GM21367 (cell line): ENCODE measurements at regions not wholly inside any gene's neighbourhood (a gene's known extent, or its start where the extent isn't known, plus 50 kb on each side); places are given as distances from the start of the nearest gene placed in this dataset.
"Not testable (repeated sequence)": the region's sequence is repeated elsewhere in the genome, so short reads cannot be mapped to it uniquely, and the experiment has no call there.

Source experiments
- ATAC-seq: cut with Tn5 transposase; IDR thresholded peaks from one replicate; pipeline ENCODE4 v1.9.1; 2021; ENCODE audit not compliant: unreplicated experiment

DNA sequence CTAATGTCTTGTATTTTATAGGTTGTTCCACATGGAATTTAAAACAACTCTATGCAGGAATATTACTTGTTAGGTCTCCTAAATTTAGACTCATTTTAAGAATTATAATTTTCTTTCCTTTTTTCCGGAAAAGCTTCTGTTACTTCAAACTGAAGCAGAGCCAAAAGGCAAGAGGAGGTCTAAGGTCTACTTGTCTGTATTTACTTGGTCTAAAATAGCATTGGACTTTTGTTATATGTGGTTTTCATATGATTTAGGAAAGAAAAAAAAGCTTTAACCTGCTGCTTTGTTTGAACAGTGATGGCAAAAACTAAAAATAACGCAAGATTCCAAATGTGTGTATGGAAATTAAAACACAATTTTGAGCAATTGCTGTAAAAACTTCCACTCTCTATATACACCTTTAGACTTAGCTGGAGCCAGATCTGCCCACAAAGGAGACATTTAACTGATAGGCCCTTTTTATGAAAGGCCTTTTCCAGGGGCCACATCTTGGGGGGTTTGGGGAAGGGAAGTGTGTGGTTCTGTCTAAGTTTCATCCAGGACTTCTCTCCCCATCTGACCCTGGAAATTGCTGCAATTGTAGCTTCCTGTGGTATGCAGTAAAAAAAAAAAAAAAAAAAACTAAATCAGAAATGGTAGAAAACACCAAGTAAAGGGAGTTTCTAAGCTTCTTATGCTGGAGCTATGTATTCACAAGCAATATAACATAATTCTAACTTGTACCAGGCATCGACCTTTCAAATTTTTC, 307.7 kb upstream of the MEF2C start:
- ATAC-seq: no peak

DNA sequence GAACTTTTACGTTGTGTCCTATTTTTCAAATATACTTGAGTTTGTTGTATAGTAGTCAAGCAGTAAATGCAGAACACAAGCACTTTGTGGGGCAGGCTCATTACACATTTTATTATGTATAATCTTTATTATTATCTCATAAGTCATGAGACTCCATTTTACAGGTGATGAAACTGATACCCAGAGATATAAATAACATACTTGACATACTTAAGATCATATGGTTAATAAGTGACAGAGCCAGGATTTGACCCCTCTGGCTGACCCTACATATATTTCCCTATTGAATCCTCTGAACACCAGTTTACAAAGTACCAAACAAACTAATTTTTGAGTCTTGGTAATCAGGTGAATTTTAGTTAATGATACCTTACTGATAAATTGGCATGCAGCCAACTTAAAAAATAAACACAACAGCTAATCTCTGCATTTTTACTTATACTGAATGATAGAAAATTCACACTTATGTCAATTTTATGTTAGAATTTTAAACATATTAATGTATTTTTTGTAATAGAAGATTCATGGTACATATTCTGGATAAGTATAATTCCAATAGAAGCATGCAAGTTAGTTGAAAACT, 305.0 kb upstream of the MEF2C start:
- ATAC-seq: no peak

DNA sequence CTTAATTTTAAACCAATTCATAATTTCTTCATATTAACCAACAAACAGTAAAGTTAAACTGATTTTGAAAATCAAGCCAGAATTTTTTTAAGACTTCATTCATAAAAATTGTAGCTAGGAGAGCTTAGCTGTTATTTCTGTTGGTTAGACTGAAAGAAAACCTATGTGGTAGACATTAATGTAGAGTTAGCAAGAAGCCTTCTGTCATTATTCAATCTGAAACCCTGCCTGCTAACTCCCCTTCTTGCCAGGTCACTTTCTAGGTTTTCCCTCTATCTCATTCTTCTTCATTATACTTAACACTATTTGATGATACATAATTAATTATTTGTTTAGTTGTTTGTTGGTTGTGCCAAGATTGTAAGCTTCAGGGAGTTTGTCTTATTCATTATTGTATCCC, 304.3 kb upstream of the MEF2C start:
- ATAC-seq: no peak

DNA sequence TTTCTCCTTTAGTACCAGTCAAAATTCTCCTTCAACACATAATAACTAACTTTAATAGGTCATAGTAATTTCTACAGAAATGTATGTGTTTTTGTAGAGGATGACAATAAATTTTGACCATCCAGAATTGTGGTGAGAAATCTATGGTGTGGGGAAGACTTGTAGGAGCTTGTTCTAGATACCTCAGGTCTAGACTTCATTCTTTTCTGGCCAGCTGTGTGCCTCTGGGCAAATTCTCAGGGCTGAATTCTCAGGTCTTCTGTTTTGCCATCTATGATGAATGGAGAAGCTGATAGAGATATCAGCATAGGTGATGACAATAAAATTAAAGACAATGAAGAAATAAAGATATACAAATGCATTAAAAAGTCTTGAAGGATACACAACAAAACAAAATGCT, 298.6 kb upstream of the MEF2C start:
- no peak for ATAC-seq

DNA sequence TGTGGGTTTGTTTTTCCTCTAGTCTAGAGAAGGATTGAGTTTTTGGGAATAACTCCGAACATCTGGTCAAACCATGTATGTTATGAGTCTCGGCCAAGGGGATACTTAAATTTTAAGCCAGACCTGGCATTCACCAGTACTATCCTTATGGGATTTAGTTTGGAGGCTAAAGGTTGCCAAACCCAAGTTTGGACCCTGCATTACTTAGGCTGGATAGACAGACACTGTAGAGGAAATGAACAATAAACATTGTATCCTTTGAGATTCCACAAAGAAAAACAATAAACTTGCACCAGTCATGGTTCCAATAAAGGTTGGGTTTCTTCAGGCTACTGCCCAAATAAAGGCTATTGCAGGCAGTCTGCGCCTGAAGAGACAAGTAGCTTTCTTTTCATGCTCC, 296.7 kb upstream of the MEF2C start:
- no peak for ATAC-seq

DNA sequence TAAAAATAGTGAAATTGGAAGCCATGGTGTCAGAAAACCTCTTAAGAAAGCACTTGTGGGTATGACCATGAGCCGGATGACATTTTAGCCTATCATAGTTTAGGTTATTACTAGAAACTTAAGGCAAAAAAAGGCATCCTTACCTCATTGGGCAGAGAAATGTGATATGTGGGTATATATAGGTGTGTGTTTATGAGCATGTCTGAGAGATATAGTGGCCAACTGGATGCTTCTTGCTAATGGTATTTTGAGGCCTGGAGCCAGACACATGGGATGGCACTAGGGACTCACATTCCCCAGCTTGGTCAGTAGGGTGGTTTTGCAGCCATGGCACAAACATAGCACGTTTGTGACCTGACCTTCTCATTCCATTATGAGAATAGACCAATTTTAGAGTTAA, 295.6 kb upstream of the MEF2C start:
- no peak for ATAC-seq

DNA sequence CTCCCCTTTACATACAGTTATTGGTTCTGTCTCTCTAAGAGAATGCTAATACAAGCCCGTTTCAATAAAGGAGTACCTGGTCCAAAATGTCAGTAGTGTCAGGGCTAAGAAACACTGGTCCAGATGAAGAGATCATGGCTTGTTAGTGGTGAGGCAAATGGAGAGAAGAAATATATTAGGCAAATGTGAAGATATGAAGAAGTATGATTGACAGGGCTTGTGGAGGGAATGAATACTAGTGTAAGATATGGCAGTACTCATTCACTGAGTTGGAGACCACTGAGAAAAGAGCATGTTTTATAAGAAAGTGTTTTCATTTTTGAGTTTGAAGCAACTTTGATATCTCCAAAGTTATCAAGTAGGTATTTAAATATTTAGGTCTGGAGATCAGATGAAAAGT, 290.5 kb upstream of the MEF2C start:
- ATAC-seq: no peak

DNA sequence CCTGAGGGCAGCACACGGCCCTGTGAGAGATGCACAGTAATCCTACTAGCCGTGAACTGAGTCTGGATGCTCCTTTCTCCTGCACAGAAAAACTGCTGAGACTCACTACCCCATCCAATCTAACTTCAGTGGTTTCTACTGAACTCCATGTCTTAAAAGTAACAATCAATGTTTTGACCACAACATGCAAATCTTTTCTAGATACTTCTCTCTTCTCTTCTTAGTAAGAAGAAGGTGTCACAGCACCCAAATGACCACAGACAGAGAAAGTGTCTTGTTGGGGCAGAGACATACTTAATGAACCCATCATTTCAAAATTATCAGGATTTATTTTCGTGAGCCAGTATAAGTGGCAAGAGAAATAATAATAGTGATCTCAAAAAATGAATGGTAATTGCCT, 285.8 kb upstream of the MEF2C start:
- ATAC-seq: peak; percentile 78

DNA sequence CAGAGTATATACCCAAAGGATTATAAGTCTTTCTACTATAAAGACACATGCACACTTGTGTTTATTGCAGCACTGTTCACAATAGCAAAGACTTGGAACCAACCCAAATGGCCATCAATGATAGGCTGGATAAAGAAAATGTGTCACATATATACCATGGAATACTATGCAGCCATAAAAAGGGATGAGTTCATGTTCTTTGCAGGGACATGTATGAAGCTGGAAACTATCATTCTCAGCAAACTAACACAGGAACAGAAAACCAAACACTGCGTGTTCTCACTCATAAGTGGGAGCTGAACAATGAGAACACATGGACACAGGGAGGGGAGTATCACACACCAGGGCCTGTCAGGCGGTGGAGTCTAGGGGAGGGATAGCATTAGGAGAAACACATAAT, 281.7 kb upstream of the MEF2C start:
- not testable (repeated sequence) for ATAC-seq

DNA sequence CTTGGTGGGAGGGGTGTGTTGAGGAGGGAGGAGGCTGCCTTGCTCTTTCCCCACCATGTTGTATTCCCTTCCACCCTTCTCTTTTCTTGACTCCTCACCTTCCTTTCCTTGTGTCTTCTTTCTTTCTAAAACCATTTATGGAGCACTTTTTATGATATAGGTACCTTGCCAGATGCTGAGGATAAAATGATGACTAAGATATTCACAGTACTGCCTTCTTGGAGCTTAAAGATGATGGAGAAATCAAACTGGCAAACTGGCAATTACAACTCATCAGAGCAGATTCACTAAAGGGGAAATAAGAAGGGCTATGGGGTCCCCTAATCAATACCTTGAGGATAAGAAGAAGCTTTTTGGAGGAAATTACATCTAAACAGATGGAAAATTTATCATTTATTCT, 273.2 kb upstream of the MEF2C start:
- ATAC-seq: no peak

DNA sequence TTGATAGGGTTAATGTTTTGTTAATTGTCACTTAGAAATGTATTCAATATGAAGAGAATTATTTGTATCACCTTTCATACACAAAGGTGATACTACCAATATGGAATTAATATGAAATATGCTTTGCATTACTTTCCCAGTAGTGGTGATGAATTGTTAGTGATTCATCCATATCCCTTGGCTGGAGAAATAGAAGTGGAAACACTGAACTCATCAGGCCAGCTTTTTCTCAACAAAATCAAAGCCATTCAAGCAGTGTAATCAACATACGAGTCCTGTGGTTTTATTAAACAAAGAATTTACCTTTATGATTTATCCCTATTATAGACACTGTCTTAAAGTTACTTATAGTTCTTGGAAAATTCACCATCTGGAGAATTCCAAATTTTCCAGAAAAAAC, 264.0 kb upstream of the MEF2C start:
- no peak for ATAC-seq

DNA sequence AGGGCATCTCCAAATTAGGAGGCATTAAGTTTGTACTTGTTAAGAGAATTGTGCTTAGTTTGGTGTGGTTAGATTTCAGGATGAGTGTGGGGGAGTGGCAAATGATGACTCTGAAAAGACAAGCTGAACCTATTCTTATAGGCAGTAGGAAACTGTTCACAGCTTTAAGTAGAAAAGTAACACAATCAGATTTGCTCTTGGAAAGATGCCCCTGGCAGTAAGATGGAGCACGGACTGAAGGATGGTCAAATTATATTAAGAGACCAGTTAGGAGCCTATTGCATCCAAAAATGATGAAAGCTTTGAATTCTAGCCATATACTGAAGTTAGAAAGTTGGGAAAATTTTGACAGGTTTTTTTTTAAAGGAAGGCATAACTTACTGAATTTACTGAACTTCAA, 254.2 kb upstream of the MEF2C start:
- ATAC-seq: no peak

DNA sequence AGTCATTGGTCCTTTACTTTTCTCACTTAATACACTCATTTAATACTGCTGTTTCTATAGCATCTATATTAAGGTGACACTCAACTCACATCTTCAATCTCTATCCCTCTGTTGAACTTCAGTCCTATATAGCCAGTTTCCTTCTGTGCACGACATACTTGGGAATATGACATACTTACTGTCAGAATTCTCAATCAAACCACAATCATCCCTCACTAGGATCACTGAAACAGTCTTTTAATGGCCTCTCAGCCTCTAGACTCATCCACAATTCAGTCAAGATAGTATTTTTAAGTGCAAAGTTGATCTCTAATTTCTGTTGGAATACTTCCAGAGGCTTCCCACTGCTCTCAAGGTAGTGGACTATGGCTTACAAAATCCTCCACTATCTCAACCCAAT, 251.0 kb upstream of the MEF2C start:
- no peak for ATAC-seq

DNA sequence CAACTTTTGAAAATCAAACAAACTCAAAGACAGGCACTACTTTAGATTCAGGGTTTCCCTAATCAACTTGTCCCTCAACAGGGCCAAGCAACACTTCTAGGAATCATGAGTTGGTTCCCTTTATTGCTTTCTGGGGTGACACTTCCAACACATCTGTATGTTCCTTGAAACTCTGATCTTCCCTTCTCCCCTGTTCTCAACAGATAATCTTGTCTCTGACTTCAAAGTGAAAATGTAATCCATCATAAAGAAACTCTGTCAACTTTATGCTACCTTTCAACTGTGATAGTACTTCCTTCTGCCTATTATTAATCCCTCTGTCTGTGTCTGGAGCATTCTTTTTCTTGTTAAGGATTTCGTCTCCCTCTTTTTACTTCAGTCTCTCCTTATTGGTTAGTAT, 250.1 kb upstream of the MEF2C start:
- ATAC-seq: no peak

DNA sequence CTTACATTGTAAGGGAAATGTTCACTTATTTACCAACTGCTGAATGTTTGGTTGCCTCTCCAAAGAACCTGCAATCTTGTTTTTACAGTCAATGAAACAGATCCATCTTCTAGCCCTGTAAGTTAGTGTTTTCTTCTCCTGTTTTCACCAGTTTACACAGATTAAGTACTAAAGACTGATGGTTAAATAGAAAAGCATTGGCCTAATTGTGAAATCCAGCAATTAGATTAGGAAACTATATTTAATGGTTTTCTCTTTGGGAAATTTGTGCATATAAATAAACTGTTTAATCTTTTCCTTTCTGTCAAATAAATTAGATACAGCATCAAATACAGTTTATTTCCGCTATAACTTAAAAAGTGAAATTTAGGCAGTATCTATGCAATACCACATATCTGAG, 247.9 kb upstream of the MEF2C start:
- ATAC-seq: no peak

DNA sequence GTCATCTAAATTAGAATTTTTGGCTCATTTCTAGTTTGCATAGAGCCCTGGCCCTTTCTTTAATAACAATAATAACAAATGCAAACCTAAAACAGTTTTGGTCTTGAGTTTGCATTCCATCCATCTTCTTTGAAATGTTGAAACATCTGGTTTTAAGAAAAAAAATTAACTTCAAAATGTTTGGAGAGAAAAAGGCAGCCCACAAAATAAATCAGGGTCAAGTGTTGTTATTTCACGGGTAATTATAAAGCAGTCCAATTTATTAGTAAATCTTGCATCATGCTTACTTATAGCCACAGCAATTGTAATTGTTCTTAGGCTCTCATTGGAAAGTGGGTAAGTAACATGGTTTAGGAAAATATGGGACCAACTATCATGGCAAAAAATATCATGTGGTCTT, 247.0 kb upstream of the MEF2C start:
- ATAC-seq: no peak

DNA sequence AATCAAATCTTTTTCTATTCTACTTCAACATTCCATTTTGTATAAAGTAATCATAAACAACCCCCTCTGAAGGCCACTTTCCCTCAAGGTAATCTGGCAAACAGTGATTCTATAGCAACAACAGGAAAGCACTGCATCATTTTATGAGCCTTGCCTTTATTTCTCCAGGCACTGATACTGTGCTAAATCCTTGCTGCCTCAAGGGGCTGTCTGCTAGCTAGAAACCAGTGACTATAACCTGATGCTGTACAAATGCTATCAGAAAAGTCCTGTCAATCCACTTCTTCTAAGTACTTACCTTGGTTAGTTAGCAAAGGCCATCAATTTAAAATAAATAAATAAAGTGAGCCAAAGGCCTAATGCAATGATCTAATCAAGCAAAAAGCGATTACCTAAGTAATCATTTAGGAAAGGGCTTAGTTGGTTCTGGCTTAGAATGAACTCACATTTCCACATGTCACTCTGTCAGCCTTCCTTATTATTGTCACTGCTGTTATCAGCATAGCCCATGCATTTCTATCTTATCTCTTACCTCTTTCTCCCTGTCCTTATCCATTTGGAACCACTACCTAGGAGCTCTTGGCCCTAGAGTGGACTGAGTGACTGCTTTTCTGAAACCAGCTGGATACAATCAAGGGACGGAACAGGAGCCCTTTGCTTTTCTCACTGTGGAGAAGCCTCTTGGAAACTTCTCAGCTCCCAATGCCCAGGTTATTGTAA, 246.1 kb upstream of the MEF2C start:
- ATAC-seq: no peak

DNA sequence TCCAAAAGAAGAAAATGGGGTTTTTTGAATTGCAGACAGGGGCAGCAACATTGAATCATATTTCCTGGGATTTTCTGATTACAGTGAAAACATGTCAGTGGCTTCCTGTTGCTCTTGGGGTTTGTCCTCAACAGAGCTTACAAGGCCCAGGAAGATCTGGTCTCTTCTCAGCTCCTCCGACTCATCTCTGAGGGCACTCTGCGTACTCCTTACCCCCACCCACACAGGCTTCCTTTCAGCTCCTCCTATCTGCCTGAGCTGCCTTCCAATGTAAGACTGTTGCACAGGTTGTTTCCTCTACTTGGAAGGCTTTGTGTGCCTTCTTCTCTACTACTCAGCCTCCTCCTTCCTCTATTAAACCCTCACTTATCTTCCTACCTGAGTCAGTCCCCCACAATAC, 245.1 kb upstream of the MEF2C start:
- no peak for ATAC-seq

DNA sequence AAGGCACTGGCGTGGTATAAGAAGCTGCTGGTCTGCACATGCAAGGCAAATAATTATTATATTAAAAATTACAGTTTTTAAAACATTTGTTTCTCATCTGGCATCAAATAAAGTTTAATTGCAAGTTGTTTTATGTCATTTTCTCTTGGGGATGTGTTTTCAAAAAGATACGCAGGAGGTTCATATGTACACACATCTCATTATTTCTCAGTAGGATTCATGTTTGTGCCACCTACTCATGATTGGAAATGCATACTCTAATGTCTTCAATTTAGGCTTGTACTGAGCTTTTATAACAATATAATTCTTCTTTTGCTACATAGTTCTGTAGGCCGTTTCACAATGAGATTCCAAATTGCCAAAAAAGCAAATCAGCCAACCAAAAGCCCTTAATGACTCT, 244.2 kb upstream of the MEF2C start:
- no peak for ATAC-seq

DNA sequence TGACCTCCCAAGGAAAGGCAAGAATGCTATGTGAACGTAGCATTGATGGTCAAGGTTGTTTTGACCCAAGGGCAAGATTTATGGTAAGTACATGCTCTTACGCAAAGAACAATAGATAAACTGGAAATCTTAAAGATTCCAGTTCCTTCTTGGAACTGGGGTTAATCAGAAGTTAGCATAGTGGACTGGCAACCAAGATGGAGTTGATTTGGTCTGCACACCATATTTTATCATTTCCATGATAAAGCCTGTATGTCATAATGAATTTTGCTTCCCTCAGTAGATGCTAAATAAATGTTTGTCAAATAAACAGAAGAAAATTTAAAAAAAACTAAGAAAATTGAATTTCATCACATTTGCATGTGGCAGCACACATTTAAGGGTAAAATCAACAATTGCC, 242.4 kb upstream of the MEF2C start:
- ATAC-seq: no peak

DNA sequence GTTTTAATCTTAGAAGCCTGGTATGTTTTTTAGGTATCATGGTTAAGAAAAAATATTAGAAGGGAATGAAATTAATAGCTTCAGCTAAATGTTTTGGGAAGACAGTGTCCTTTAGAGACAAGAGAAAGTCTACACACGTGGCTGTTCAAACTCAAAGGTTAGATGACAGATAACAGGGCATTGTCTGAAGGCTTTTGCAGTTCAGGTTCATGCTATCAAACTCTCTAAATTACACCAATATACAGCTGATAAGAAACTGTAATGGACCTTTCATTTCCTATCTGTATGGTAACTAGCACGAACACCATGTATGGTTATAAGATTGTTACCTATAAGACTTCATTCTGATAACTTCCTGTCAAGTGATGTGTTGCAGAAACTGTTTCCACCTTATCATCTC, 240.6 kb upstream of the MEF2C start:
- no peak for ATAC-seq

DNA sequence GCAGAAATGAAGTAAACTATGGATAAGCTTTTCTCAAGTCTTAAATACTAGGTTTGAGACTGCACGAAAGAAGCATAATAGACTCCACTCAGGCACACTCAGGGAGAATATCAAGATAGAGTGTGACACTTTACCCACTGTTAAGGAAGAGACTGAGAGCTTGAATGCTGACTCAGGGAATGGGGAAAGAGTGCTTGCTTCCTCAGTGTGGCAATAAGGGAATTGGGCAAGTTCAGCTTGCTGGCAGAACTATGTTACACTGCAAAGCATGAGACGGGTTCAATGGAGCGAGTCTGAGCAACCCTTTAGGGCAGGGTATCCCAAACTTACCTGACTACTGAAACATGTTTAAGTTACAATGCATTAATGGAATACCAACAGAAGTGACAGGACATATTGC, 237.7 kb upstream of the MEF2C start:
- no peak for ATAC-seq
